ENCODE measurements at regions not wholly inside any gene's neighbourhood (a gene's known extent, or its start where the extent isn't known, plus 50 kb on each side); places are given as distances from the start of the nearest gene placed in this dataset.

DNA sequence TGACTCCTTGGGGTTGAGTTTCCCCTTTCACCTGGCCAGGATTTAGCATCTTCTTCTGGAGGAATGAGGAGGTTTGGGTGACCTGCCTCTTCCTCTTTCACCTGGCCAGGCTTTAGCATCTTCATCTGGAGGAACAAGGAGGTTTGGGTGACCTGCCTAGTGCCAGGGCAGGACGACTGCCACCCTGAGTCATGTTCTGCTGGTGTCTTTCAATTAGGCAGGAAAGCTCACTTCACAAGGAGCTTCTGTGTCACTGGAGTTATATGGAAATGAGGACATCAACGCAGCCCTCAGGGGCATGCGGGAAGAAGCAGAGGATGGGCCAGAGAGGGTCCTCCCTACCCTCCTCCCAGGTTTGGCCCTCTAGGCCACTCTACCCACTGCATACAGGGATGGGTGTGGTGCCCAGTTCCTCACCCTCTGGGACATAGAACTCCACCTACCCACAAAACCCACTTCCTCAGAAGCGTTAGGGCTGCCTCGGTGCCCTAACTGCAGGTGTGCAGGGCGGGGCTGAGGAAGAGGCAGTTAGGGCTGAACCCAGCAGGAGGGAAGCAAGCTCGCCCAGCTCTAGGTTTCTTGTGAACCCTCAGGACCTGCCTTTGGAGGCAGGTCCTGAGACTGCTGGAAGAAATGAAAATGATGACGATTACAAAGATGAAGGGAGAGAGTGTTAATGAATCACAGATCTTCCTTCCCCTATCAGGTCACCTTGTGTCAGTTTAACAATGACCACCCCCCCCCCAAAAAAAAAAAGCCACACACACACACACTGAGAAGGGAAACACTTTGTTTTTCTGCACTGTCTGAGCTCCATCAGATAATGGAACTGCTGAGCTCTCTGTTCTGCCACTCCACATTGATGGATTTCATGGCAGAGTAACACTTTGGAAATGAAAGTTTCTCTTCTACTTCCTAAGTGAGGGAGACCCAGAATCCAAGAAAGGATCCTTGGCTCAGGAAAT lies 71.0 kb downstream of the ARL4C start:
- TF ChIP-seq, protein P1, sequence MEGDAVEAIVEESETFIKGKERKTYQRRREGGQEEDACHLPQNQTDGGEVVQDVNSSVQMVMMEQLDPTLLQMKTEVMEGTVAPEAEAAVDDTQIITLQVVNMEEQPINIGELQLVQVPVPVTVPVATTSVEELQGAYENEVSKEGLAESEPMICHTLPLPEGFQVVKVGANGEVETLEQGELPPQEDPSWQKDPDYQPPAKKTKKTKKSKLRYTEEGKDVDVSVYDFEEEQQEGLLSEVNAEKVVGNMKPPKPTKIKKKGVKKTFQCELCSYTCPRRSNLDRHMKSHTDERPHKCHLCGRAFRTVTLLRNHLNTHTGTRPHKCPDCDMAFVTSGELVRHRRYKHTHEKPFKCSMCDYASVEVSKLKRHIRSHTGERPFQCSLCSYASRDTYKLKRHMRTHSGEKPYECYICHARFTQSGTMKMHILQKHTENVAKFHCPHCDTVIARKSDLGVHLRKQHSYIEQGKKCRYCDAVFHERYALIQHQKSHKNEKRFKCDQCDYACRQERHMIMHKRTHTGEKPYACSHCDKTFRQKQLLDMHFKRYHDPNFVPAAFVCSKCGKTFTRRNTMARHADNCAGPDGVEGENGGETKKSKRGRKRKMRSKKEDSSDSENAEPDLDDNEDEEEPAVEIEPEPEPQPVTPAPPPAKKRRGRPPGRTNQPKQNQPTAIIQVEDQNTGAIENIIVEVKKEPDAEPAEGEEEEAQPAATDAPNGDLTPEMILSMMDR (IDR thresholded peaks at IDR 0.05), result no peak
- TF ChIP-seq POLR2A (IDR thresholded peaks at IDR 0.05), result no peak
